ENCODE measurements at regions not wholly inside any gene's neighbourhood (a gene's known extent, or its start where the extent isn't known, plus 50 kb on each side); places are given as distances from the start of the nearest gene placed in this dataset.

GRCh38 chrX:140092121-140092520 lies 126.8 kb upstream of the CXorf66 start:
- TF ChIP-seq ISL1 (CRISPR knock-in tag; IDR thresholded peaks at IDR 0.05) (no peak), POU6F1 (CRISPR knock-in tag; IDR thresholded peaks at IDR 0.05; ENCODE audit: borderline replicate concordance, low read depth) (no peak), TCF4 (CRISPR knock-in tag; IDR thresholded peaks at IDR 0.05; ENCODE audit: borderline replicate concordance) (no peak), OSR1 (CRISPR knock-in tag; IDR thresholded peaks at IDR 0.05) (no peak), ZC3H10 (CRISPR knock-in tag; IDR thresholded peaks at IDR 0.05) (no peak), ZFP30 (CRISPR knock-in tag; IDR thresholded peaks at IDR 0.05) (no peak), TOX (CRISPR knock-in tag; IDR thresholded peaks at IDR 0.05; ENCODE audit: borderline replicate concordance) (no peak), ARNTL (CRISPR knock-in tag; IDR thresholded peaks at IDR 0.05; ENCODE audit: borderline replicate concordance, low read depth) (no peak)
- no peak for ATAC-seq

- peak; percentile 75 for ATAC-seq
- TF ChIP-seq ISL1 (CRISPR knock-in tag; IDR thresholded peaks at IDR 0.05) = no peak
- no peak for TF ChIP-seq PATZ1 (CRISPR knock-in tag; IDR thresholded peaks at IDR 0.05; ENCODE audit: borderline replicate concordance)
- no peak for TF ChIP-seq ZFP30 (CRISPR knock-in tag; IDR thresholded peaks at IDR 0.05)
- no peak for TF ChIP-seq OSR1 (CRISPR knock-in tag; IDR thresholded peaks at IDR 0.05)
- TF ChIP-seq SNAI2 (CRISPR knock-in tag; IDR thresholded peaks at IDR 0.05) = no peak
- TF ChIP-seq CSRNP3 (CRISPR knock-in tag; IDR thresholded peaks at IDR 0.05) = no peak
- no peak for TF ChIP-seq TCF4 (CRISPR knock-in tag; IDR thresholded peaks at IDR 0.05; ENCODE audit: borderline replicate concordance)
Measured at GRCh38 chrX:140091125-140091886, 126.0 kb upstream of the CXorf66 start.

- no peak for ATAC-seq
- no peak for TF ChIP-seq ZFP30 (CRISPR knock-in tag; IDR thresholded peaks at IDR 0.05)
- TF ChIP-seq ARNTL (CRISPR knock-in tag; IDR thresholded peaks at IDR 0.05; ENCODE audit: borderline replicate concordance, low read depth) = no peak
- no peak for TF ChIP-seq GLIS3 (CRISPR knock-in tag; IDR thresholded peaks at IDR 0.05)
- TF ChIP-seq ZFP3 (CRISPR knock-in tag; IDR thresholded peaks at IDR 0.05) = no peak
- no peak for TF ChIP-seq TSHZ2 (CRISPR knock-in tag; IDR thresholded peaks at IDR 0.05)
- TF ChIP-seq BACH2 (CRISPR knock-in tag; IDR thresholded peaks at IDR 0.05; ENCODE audit: borderline replicate concordance) = no peak
- TF ChIP-seq ISL1 (CRISPR knock-in tag; IDR thresholded peaks at IDR 0.05) = no peak
- no peak for TF ChIP-seq ZNF8 (CRISPR knock-in tag; IDR thresholded peaks at IDR 0.05)
- TF ChIP-seq ZNF565 (CRISPR knock-in tag; conservative IDR thresholded peaks at IDR 0.05; ENCODE audit: low read depth) = no peak
- no peak for TF ChIP-seq SNAI2 (CRISPR knock-in tag; IDR thresholded peaks at IDR 0.05)
- TF ChIP-seq CSDC2 (CRISPR knock-in tag; IDR thresholded peaks at IDR 0.05) = no peak
- TF ChIP-seq PATZ1 (CRISPR knock-in tag; IDR thresholded peaks at IDR 0.05; ENCODE audit: borderline replicate concordance) = no peak
- no peak for TF ChIP-seq CREB5 (CRISPR knock-in tag; IDR thresholded peaks at IDR 0.05; ENCODE audit: low read depth)
- no peak for TF ChIP-seq TOX (CRISPR knock-in tag; IDR thresholded peaks at IDR 0.05; ENCODE audit: borderline replicate concordance)
- no peak for TF ChIP-seq POU6F1 (CRISPR knock-in tag; IDR thresholded peaks at IDR 0.05; ENCODE audit: borderline replicate concordance, low read depth)
- no peak for TF ChIP-seq ESRRG (CRISPR knock-in tag; IDR thresholded peaks at IDR 0.05)
- TF ChIP-seq PPARA (CRISPR knock-in tag; IDR thresholded peaks at IDR 0.05; ENCODE audit: borderline replicate concordance) = no peak
- no peak for TF ChIP-seq OSR1 (CRISPR knock-in tag; IDR thresholded peaks at IDR 0.05)
Measured at GRCh38 chrX:140090800-140091124, 125.4 kb upstream of the CXorf66 start.
